HepG2 (cell line): ENCODE measurements at regions not wholly inside any gene's neighbourhood (a gene's known extent, or its start where the extent isn't known, plus 50 kb on each side); places are given as distances from the start of the nearest gene placed in this dataset.

Experiments
- ATAC-seq: fragments of 200-7000 bp; cut with Tn5 transposase; 3 replicates; pipeline ENCODE4 v1.9.1; 2020; ENCODE audit warnings: mild to moderate bottlenecking, moderate library complexity
- BruUV-seq: library from RNA; stranded (reverse); fragments of 400-500 nt; replicated peaks from 2 replicates; lab custom pipeline; 2021; lab: Mats Ljungman, UMichigan
- CTCF ChIA-PET: fragments of 300-600 bp; formaldehyde crosslinking; extraction: SDS; loops from one replicate; lab custom pipeline; 2021; ENCODE audit warnings: low total read pairs, inconsistent platforms, low intra/inter-chr PET ratio; lab: Yijun Ruan, JAX
- POLR2A ChIA-PET: fragments of 350-600 bp; sonication (Branson Sonifier 250); formaldehyde crosslinking; loops from one replicate; lab custom pipeline; 2020; ENCODE audit warnings: antibody characterized with exemption, inconsistent platforms; lab: Yijun Ruan, JAX
- DNase-seq: peaks from one replicate; pipeline ENCODE4 v3.0.0-alpha.2; 2015; ENCODE audit warnings: low spot score
- FAIRE-seq: peaks from 3 replicates; lab custom pipeline; 2011; peaks lifted over from hg19 to GRCh38; lab: Jason Lieb, UNC
- H2AFZ ChIP-seq: one replicate; pipeline ENCODE4 v1.6.1; 2011; ENCODE audit warnings: low read length, inconsistent platforms
- H3K27ac ChIP-seq: fragments of 300-600 bp; 3 replicates; pipeline ENCODE4 v1.8.0; 2011; ENCODE audit warnings: mixed run types, mild to moderate bottlenecking, mixed read lengths, low read length, inconsistent platforms; ENCODE audit not compliant: insufficient read depth; ENCODE audit errors: extremely low read length
- H3K27me3 ChIP-seq, 2 experiments: fragments of 200-600 bp in 1 of 2; 2 replicates in 1 of 2; 3 replicates in 1 of 2; pipeline versions ENCODE4 v1.6.0 to v1.8.0; 2011; ENCODE audit warnings: low read length in 2 of 2, mild to moderate bottlenecking in 2 of 2, moderate library complexity in 2 of 2, inconsistent platforms in 1 of 2; ENCODE audit not compliant: insufficient read depth in 2 of 2, control insufficient read depth in 1 of 2
- H3K36me3 ChIP-seq, 2 experiments: fragments of 200-600 bp in 1 of 2; replicated peaks in 1 of 2; 2 replicates in 1 of 2; 3 replicates in 1 of 2; pipeline versions ENCODE4 v1.5.1 to v1.8.0; 2011; ENCODE audit warnings: low read length in 2 of 2, inconsistent platforms in 1 of 2; ENCODE audit not compliant: insufficient read depth in 2 of 2, control insufficient read depth in 1 of 2
- H3K4me1 ChIP-seq: 2 replicates; pipeline ENCODE4 v1.5.1; 2012; ENCODE audit warnings: low read length, inconsistent platforms; ENCODE audit not compliant: insufficient read depth
- H3K4me2 ChIP-seq: 2 replicates; pipeline ENCODE4 v1.6.0; 2011; ENCODE audit warnings: low read depth, low read length, inconsistent platforms
- H3K4me3 ChIP-seq, 3 experiments: fragments of 200-600 bp in 1 of 3; sonication (generic), shearing (Covaris generic) in 1 of 3; replicated peaks in 1 of 3; 2 replicates each; pipeline ENCODE4 v1.5.1; 2011 to 2016; ENCODE audit warnings: low read length in 3 of 3, inconsistent platforms in 2 of 3, low read depth in 2 of 3, mild to moderate bottlenecking in 2 of 3, control low read depth in 1 of 3, mixed read lengths in 1 of 3; ENCODE audit not compliant: insufficient read depth in 1 of 3
- H3K79me2 ChIP-seq: one replicate; pipeline ENCODE4 v1.6.1; 2011; ENCODE audit warnings: low read length, inconsistent platforms; ENCODE audit not compliant: insufficient read depth
- H3K9ac ChIP-seq: 2 replicates; pipeline ENCODE4 v1.6.0; 2011; ENCODE audit warnings: mild to moderate bottlenecking, low read depth, low read length, inconsistent platforms; ENCODE audit not compliant: insufficient read depth
- H3K9me3 ChIP-seq: 2 replicates; pipeline ENCODE4 v1.5.1; 2012; ENCODE audit warnings: mild to moderate bottlenecking, low read length
- H4K20me1 ChIP-seq: 2 replicates; pipeline ENCODE4 v1.6.0; 2011; ENCODE audit warnings: inconsistent platforms, mild to moderate bottlenecking, low read length, moderate library complexity; ENCODE audit not compliant: insufficient read depth
- AGO1 ChIP-seq: fragments of 200-400 bp; formaldehyde crosslinking; IDR thresholded peaks from 2 replicates; pipeline ENCODE4 v1.6.1; 2017; ENCODE audit warnings: mild to moderate bottlenecking, low read depth, low read length, moderate library complexity; ENCODE audit not compliant: poor library complexity, severe bottlenecking
- CBX5 ChIP-seq: sonication (generic); formaldehyde crosslinking; IDR thresholded peaks from 2 replicates; pipeline ENCODE4 v1.4.0; 2020; ENCODE audit warnings: missing genetic modification reagents, borderline replicate concordance
- KLF6 ChIP-seq: IDR thresholded peaks from 2 replicates; pipeline ENCODE4 v1.8.0; 2016; ENCODE audit warnings: missing biosample characterization, missing genetic modification reagents
- NR3C1 ChIP-seq: sonication (generic); formaldehyde crosslinking; IDR thresholded peaks from 2 replicates; pipeline ENCODE4 v1.4.0; 2020; ENCODE audit warnings: missing genetic modification reagents
- RARA ChIP-seq: IDR thresholded peaks from 2 replicates; pipeline ENCODE4 v1.6.1; 2016; ENCODE audit warnings: missing genetic modification reagents, missing compliant biosample characterization
- RBFOX2 ChIP-seq: fragments of 200-400 bp; formaldehyde crosslinking; IDR thresholded peaks from 2 replicates; pipeline ENCODE4 v1.6.1; 2017; ENCODE audit warnings: low read depth, mild to moderate bottlenecking, low read length
- RBM22 ChIP-seq: fragments of 200-400 bp; formaldehyde crosslinking; optimal IDR thresholded peaks from 2 replicates; pipeline ENCODE3; 2017; ENCODE audit warnings: mild to moderate bottlenecking, low read length, moderate library complexity
- RNF2 ChIP-seq: fragments of 450-650 bp; conservative IDR thresholded peaks from 2 replicates; pipeline ENCODE4 v1.6.1; 2016; ENCODE audit warnings: low read depth
- SALL1 ChIP-seq: sonication (generic); formaldehyde crosslinking; IDR thresholded peaks from 2 replicates; pipeline ENCODE4 v1.8.0; 2022; ENCODE audit warnings: mild to moderate bottlenecking, missing genetic modification reagents
- ZNF343 ChIP-seq: sonication (generic); formaldehyde crosslinking; IDR thresholded peaks from 2 replicates; pipeline ENCODE4 v1.4.0; 2020; ENCODE audit warnings: mild to moderate bottlenecking, missing genetic modification reagents
- WGBS: methylation state at CpG from one replicate; pipeline ENCODE4 v1.1.6; 2017; ENCODE audit warnings: low lambda C conversion rate; 5-methylcytosine and 5-hydroxymethylcytosine counted together
- in situ Hi-C: cut with HindIII; loops from 2 replicates; pipeline ENCODE4 v1.10.0; 2017; ENCODE audit warnings: low pct_unique_long_range_greater_than_20kb; ENCODE audit not compliant: extremely low pct_ligation_motif_present
- intact Hi-C: fragments of 100-400 bp; cut with micrococcal nuclease; formaldehyde crosslinking; loops from one replicate; pipeline ENCODE4 v1.10.0; 2022; ENCODE audit not compliant: unreplicated experiment
- TF ChIP-seq, protein P1 (sequence below): sonication (generic); formaldehyde crosslinking; IDR thresholded peaks from 2 replicates; pipeline ENCODE4 v1.4.0; 2020; ENCODE audit warnings: missing genetic modification reagents
- TF ChIP-seq, protein P2 (sequence below): sonication (generic); formaldehyde crosslinking; IDR thresholded peaks from 2 replicates; pipeline ENCODE4 v1.4.0; 2020; ENCODE audit warnings: missing genetic modification reagents
- TF ChIP-seq, protein P3 (sequence below): sonication (generic); formaldehyde crosslinking; IDR thresholded peaks from 2 replicates; pipeline ENCODE4 v1.4.0; 2020; ENCODE audit warnings: missing genetic modification reagents
- TF ChIP-seq, protein P4 (sequence below): sonication (generic); formaldehyde crosslinking; IDR thresholded peaks from 2 replicates; pipeline ENCODE4 v1.5.0; 2020; ENCODE audit warnings: mild to moderate bottlenecking, missing genetic modification reagents, moderate library complexity
- TF ChIP-seq, protein P5 (sequence below): sonication (generic); formaldehyde crosslinking; conservative IDR thresholded peaks from 2 replicates; pipeline ENCODE4 v1.4.0; 2020; ENCODE audit warnings: missing genetic modification reagents

DNA sequence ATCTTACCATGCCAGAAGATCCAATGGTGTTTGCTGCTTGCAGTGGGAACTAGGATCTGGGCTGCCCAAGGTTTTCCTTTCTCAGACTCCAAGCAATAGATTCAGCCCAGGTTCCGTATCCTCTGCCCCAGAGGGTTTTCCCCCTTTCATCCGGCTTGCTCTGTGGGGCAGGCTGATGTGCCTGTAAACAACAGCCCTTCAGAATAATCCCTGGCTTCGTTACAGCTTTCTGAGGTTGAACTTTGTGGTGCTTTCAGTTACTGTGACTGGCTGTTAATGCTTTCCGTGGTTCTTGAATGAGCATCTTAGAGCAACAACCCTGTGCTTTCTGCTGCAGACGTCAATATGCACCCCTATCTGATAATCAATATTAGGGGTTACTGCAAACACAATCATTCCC lies 400.4 kb downstream of the BTBD3 start (continued):
- TF ChIP-seq, protein P1, sequence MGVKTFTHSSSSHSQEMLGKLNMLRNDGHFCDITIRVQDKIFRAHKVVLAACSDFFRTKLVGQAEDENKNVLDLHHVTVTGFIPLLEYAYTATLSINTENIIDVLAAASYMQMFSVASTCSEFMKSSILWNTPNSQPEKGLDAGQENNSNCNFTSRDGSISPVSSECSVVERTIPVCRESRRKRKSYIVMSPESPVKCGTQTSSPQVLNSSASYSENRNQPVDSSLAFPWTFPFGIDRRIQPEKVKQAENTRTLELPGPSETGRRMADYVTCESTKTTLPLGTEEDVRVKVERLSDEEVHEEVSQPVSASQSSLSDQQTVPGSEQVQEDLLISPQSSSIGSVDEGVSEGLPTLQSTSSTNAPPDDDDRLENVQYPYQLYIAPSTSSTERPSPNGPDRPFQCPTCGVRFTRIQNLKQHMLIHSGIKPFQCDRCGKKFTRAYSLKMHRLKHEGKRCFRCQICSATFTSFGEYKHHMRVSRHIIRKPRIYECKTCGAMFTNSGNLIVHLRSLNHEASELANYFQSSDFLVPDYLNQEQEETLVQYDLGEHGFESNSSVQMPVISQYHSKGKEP (CRISPR knock-in tag): no peak
- TF ChIP-seq KLF6 (CRISPR knock-in tag) (no peak), AGO1 (no peak), RBM22 (no peak), CBX5 (no peak), NR3C1 (CRISPR knock-in tag) (no peak), RBFOX2 (no peak), RNF2 (no peak)

DNA sequence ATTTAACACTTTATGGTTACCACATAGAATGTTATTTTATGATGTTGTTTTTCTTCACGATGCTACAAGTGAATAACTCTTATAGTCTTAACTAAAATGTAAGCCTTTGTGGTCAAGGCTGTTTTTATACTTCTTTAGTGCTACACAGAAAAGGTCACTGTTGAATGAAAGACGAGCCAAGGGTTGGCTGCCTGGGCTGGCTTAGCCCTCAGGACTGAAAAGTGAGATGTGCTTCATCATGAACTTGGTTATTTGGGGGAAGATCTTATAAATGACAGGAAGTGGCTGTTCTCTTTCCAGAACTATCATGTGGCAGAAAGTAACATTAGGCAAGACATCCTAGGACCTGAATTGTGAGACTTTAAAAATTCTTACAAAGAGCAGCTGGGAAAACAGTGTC lies 404.0 kb downstream of the BTBD3 start:
- FAIRE-seq (no peak), ATAC-seq (no peak), DNase-seq (no peak)
- in situ Hi-C loops (no loop called here), intact Hi-C loops (no loop called here)
- H3K27ac ChIP-seq: no peak overlapping the region
- no peaks in the 10 kb centered on the region for H3K79me2 ChIP-seq
- no peak overlapping the region for H2AFZ ChIP-seq
- 0% methylated on average over 2 of the region's 2 CpGs for whole genome bisulfite sequencing
- no peaks in the 10 kb centered on the region for H3K9me3 ChIP-seq
- CTCF ChIA-PET: no interaction called here
- no peak overlapping the region for H3K9ac ChIP-seq
- no peak overlapping the region for H3K4me2 ChIP-seq
- no peak overlapping the region for H3K4me3 ChIP-seq
- POLR2A ChIA-PET: no interaction called here
- no peaks in the 10 kb centered on the region for H3K36me3 ChIP-seq
- H3K27me3 ChIP-seq: no peaks in the 10 kb centered on the region
- no peaks in the 10 kb centered on the region for H4K20me1 ChIP-seq
- no peaks in the 10 kb centered on the region for H3K4me1 ChIP-seq
- TF ChIP-seq ZNF343 (CRISPR knock-in tag) (no peak), RARA (no peak), SALL1 (no peak)
- TF ChIP-seq, protein P2, sequence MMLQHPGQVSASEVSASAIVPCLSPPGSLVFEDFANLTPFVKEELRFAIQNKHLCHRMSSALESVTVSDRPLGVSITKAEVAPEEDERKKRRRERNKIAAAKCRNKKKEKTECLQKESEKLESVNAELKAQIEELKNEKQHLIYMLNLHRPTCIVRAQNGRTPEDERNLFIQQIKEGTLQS: no peak
- TF ChIP-seq, protein P3, sequence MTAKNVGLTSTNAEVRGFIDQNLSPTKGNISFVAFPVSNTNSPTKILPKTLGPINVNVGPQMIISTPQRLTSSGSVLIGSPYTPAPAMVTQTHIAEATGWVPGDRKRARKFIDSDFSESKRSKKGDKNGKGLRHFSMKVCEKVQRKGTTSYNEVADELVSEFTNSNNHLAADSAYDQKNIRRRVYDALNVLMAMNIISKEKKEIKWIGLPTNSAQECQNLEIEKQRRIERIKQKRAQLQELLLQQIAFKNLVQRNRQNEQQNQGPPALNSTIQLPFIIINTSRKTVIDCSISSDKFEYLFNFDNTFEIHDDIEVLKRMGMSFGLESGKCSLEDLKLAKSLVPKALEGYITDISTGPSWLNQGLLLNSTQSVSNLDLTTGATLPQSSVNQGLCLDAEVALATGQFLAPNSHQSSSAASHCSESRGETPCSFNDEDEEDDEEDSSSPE (CRISPR knock-in tag): no peak
- TF ChIP-seq, protein P4, sequence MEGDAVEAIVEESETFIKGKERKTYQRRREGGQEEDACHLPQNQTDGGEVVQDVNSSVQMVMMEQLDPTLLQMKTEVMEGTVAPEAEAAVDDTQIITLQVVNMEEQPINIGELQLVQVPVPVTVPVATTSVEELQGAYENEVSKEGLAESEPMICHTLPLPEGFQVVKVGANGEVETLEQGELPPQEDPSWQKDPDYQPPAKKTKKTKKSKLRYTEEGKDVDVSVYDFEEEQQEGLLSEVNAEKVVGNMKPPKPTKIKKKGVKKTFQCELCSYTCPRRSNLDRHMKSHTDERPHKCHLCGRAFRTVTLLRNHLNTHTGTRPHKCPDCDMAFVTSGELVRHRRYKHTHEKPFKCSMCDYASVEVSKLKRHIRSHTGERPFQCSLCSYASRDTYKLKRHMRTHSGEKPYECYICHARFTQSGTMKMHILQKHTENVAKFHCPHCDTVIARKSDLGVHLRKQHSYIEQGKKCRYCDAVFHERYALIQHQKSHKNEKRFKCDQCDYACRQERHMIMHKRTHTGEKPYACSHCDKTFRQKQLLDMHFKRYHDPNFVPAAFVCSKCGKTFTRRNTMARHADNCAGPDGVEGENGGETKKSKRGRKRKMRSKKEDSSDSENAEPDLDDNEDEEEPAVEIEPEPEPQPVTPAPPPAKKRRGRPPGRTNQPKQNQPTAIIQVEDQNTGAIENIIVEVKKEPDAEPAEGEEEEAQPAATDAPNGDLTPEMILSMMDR (CRISPR knock-in tag): no peak
- TF ChIP-seq, protein P5, sequence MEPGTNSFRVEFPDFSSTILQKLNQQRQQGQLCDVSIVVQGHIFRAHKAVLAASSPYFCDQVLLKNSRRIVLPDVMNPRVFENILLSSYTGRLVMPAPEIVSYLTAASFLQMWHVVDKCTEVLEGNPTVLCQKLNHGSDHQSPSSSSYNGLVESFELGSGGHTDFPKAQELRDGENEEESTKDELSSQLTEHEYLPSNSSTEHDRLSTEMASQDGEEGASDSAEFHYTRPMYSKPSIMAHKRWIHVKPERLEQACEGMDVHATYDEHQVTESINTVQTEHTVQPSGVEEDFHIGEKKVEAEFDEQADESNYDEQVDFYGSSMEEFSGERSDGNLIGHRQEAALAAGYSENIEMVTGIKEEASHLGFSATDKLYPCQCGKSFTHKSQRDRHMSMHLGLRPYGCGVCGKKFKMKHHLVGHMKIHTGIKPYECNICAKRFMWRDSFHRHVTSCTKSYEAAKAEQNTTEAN: no peak
- no TSS peak for BruUV-seq
